ENCODE measurements at regions not wholly inside any gene's neighbourhood (a gene's known extent, or its start where the extent isn't known, plus 50 kb on each side); places are given as distances from the start of the nearest gene placed in this dataset.

DNA sequence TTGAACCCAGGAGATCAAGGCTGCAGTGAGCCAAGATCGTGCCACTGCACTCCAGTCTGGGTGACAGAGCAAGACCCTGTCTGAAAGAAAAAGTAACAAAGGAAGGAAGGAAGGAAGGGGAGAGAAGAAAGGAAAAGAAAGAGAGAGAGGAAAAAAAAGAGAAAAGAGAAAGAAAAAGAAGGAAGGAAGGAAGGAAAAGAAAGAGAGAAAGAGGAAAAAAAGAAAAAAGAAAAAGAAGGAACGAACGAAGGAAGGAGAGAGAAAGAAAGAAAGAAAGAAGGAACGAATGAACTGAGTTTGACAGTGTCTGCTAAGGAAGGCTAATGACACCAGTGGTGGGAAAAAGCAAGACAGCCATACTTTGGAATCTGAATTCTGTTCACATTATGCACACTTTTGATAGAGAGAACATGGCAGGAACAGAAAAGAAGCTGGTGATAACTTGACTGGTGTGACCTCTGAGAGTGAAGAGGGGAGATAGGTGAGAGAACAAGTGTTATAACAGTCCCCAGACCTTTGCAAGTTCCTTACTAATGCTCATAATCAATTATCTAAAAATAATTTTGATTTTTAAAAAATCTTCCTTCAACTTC, 93.3 kb upstream of the MYLIP start:
- TF ChIP-seq, protein P1, sequence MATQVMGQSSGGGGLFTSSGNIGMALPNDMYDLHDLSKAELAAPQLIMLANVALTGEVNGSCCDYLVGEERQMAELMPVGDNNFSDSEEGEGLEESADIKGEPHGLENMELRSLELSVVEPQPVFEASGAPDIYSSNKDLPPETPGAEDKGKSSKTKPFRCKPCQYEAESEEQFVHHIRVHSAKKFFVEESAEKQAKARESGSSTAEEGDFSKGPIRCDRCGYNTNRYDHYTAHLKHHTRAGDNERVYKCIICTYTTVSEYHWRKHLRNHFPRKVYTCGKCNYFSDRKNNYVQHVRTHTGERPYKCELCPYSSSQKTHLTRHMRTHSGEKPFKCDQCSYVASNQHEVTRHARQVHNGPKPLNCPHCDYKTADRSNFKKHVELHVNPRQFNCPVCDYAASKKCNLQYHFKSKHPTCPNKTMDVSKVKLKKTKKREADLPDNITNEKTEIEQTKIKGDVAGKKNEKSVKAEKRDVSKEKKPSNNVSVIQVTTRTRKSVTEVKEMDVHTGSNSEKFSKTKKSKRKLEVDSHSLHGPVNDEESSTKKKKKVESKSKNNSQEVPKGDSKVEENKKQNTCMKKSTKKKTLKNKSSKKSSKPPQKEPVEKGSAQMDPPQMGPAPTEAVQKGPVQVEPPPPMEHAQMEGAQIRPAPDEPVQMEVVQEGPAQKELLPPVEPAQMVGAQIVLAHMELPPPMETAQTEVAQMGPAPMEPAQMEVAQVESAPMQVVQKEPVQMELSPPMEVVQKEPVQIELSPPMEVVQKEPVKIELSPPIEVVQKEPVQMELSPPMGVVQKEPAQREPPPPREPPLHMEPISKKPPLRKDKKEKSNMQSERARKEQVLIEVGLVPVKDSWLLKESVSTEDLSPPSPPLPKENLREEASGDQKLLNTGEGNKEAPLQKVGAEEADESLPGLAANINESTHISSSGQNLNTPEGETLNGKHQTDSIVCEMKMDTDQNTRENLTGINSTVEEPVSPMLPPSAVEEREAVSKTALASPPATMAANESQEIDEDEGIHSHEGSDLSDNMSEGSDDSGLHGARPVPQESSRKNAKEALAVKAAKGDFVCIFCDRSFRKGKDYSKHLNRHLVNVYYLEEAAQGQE (IDR thresholded peaks at IDR 0.05; ENCODE audit: insufficient replicate concordance, low read depth), result no peak
- TF ChIP-seq, protein P2, sequence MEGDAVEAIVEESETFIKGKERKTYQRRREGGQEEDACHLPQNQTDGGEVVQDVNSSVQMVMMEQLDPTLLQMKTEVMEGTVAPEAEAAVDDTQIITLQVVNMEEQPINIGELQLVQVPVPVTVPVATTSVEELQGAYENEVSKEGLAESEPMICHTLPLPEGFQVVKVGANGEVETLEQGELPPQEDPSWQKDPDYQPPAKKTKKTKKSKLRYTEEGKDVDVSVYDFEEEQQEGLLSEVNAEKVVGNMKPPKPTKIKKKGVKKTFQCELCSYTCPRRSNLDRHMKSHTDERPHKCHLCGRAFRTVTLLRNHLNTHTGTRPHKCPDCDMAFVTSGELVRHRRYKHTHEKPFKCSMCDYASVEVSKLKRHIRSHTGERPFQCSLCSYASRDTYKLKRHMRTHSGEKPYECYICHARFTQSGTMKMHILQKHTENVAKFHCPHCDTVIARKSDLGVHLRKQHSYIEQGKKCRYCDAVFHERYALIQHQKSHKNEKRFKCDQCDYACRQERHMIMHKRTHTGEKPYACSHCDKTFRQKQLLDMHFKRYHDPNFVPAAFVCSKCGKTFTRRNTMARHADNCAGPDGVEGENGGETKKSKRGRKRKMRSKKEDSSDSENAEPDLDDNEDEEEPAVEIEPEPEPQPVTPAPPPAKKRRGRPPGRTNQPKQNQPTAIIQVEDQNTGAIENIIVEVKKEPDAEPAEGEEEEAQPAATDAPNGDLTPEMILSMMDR (IDR thresholded peaks at IDR 0.05; ENCODE audit: insufficient read depth, low read length), result no peak

All from HL-60 (cell line).